Stimulated activated CD4-positive, alpha-beta T cell treated with anti-CD3 and anti-CD28 coated beads, Interleukin-4, amount 100 ng/mL, for 1 hour (primary cell): ENCODE measurements at regions not wholly inside any gene's neighbourhood (a gene's known extent, or its start where the extent isn't known, plus 50 kb on each side); places are given as distances from the start of the nearest gene placed in this dataset.
"Not testable (repeated sequence)": the region's sequence is repeated elsewhere in the genome, so short reads cannot be mapped to it uniquely, and the experiment has no call there.

Source experiments
- DNase-seq: peaks from one replicate; pipeline ENCODE4 v3.0.0-alpha.2; 2020

DNA sequence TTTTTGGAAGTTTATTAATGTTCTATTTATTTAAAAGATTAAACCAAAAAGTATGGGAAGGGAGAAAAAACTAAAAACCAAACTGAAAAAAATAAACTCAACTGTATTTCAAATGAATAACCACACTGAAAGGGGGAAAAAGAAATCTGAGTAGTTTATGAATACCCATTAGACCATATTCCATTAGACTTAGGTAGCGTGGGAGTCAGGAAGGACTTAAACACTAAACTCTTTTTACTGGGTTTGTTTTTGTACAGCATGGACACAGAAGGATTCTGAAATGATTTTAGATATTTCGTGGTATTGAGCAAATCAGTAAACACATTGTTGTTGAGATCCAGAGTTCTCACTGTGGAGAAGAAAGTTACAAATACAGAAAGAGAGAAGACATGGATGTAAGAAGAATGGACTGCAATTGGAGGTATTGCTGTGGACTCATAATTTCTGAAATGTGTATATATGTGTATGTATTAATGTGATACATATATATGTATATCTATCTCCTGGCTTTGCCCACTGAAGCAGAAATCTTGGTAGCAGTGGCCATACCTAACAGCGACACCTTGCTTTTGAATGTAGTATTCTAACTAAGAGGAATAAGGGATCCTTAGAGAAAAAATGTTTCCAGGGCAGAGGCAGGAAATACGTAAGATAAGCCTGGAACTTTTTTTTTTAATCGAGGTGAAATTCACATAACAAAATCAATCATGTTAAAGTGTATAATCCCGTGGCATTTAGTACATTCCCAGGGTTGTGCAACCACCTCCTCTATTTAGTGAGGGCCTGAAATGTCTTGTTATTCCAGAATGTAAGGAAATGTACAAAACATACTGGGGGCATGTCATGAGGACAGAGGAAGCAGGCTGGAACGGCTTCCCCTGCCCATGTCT, 228.8 kb downstream of the SMARCA2 start:
- DNase-seq: no peak

DNA sequence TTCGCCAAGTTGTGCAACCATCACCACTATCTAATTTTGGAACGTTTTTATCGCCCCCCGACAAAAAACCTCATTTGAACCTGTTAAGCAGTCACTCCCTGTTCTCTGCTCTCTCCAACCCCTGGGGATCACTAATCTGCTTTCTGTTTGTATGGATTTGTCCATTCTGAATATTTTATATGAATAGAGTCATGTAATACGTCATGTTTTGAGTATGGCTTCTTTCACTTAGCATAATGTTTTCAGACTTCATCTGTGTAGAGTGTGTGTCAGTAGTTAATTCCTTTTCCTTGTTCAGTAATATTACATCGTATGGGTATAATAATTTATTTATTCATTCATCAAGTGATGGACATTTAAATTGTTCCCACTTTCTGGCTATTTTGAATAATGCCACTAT, 232.2 kb downstream of the SMARCA2 start:
- DNase-seq: no peak

DNA sequence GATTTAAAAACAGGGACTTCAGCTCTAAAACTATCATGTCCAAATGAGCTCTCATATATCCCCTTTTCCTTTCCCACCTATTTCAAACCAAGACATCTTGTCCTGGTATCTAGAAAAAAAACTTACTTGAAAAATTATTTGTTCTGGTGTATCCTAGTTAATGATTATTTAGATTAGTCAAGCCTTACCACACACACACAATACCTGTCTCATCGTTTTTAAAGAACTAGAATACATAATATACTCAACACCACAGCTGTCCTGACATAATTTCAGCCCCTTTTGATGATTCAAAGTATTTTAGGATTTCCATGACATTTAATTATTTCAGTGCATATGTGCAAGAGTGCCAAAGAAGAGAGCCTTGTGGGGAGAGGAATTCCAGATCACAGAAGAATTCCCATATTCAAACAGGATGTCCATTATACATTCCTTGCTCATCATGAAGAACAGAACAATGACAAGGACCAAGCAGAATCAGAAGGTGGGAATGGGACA, 233.7 kb downstream of the SMARCA2 start:
- DNase-seq: no peak

DNA sequence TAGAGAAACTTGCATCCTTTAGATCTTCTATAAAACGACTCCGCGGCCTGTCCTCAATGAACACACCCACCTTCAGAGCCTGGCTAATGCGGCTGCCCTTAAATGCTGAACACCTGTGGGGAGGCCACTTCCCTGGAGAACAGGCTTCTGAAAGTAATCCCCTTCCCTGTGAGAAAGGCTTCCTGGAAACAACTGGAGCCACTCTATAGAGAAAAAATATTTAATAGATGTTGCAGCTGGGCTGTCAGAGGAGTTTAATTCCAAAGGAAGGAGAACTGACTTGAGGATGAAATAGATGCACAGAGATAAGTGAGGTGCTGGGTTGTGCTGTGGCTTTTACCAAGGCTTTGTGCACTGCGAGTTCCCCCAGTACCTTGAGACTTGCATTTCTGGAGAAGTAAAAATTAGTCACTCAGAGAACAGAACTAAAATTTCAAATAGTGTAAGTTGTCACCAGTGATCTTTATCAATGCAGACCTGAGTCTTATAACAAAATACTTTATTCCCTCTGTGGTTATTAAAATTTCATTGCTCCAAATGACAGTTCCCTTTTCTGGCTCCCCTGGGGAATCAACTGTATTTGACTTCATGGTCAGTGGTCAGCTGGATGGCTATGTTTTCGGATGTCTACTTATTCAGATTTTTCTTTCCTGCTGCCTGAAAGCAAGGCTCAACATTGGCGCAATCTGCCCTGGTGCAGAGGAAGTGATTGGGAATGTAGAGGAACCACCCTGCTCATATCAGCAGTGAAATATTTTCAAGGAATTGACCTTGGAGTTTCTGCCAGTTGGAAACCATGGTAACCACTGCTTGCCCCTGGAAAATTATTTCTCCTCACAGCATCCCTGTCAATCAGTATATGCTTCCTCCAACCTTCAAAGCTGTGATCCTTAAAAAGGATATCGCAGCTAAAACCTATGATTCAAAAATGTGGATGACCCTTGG, 238.8 kb downstream of the SMARCA2 start:
- DNase-seq: no peak

DNA sequence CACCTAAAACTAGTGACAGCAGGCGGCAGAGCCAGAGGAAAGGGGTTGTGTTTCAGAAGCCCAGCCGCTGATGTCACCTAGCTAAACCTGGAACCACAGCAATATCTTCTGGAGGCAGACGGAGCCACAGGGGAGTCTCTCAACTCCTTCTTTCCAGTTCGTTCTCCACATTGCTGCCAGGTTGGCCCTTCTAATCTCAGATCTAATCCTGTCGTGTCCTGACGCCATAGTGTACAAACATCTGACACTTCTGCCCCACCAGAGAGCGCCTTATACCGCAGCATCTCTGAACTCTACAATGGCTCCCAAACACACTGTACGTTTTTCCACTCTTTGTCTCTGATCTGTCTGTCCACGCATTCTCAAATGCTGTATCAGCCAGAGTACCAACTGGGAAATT, 240.0 kb downstream of the SMARCA2 start:
- no peak for DNase-seq

DNA sequence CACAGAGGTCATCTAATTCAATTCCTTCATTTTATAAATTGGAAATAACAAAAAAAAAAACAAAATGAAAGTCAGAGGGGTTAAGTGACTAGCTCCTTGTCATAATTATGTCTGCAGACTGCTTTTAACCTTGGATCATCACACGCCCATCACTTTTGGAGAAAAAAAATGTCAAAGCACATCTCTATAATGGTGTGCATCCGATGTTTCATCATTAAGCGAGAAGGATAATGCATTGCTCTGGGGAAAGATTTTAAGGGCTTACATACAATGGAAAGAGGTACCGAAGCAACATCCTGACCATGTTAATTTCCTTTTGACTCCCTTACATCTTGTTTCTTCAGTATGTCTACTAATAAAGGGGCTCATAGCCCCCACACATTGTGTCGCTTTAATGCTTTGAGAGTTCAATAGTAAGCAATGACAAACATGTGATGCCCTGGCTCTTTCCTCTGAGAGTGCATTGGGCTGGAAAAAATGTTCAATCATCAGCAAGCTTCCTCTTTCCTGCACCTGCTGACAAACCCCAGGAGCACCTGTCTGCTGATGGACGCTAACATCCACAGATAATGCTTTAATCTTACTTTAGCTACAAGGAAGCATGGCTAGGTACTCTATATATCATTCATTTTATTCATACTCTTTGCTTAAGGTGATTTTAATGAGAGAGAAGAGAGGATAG, 242.2 kb downstream of the SMARCA2 start:
- DNase-seq: no peak

DNA sequence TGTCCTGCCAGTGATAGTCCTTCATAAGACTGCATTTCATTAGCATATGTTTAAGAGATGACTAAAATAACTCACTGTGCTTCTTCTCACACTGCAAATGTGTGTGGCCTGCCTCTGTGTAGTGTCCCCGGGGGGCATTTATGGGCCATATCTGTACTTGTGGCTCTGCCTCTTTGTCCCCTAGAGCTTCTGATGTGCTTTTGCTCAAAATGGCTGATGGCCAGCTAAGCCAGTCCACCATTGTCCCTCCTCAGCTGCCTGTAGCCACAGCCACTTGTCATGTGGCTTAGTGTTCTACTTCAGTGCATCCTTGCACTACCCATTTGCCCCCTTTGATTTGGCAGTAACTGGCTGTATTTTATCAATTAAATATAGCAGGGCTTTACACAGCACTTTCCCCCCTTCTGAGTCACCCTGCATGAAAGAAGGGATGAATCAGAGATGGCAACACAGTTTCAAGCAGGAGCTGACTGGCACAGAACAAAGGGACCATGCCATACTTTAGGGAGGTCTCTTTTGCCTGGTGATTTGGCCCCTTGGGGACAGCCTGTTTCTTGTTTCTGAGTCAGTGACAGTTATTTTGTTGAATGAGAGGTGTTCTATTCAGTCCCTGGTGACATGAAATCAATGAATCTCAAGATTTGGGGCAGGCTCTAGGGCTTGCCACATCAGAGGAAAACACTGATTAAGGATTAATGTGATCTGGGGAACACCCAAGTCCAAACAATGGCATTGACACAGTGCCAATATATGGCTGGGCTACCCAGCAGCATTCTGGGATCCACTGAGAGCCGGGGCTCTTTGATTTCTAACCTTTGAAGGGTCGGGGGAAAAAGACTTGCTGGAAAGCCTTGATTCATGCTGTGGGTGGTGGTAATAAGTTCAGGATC, 245.5 kb downstream of the SMARCA2 start:
- no peak for DNase-seq

DNA sequence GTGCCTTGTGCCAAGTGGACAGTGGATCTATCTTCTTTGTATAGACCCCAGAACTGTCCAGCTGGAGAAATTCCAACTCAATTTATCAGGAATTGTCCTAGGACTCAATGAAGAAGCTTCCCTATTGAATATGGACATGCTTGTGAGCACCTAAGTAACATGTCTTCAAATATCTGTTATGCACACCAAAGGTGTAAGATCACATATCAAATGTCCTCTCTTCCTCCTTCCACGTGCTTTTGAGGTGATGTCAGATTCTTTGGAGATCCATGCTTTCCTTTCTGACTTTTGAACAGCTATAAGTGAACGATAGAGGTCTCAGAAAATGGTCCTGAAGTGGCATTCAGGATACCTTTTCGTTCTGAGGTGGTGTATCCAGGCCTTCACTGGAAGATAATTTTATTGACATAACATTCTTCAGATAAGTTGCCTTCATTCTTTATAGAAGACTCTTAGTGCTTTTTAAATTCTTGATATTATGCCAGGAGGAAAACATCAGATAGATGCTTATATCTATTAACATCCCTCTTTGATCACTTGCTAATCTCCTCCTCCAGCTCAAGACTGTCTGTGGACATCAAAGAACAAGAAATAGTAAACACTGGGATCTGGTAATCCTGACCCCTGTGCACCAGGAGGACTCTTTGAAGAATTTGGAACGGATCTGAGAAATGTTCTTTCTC, 246.4 kb downstream of the SMARCA2 start:
- DNase-seq: no peak

DNA sequence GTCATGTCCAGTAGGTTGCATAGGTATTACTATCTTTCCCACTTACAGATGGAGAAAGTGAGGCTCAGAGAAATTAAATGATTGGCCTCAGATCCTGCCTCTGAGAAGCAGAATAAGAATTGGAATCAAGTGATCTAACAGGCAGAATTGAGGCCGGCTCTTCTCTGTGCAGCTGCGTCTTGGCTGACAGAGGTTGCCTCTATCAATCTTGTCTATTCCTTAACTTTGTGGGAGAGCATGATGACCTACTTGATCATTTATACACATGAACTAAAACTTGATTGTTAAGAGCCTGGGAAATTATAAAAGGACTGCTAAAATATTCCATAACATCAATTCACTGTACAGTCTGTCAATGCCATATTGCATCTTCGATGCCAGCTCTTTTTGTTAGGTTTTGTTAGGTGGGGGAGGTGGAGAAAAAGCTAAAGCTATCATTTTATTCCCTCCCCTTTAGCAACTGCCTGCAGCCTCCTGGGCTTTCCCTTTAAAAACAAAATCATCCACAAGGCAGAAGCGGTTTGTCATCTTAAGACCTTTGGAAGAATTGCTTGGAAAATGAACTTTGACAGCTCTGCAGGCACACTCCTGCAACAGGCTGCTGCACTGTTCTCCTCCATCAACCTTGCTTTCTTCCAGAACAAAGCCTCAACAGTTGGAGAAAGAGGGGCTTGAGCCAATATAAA, 247.4 kb downstream of the SMARCA2 start:
- DNase-seq: no peak

DNA sequence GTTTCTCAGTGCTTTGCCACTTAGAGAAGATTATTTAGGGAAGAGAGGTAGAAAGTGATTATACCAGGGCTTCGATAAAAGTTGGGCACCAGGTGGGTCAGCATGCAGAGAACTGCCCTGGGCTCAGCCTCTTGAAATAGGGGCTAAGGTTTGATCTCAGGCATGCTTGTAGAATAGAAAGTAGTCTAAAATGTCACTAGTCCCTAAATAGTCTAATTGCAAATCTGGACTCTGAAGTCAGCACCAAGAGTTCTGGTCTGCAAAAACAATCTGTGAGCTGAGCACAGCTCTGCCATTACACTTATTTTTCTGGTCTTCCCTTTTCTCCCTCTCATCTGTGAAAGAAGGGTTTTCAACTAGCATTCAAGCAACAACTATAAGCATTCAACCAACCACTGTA, 248.0 kb downstream of the SMARCA2 start:
- no peak for DNase-seq

DNA sequence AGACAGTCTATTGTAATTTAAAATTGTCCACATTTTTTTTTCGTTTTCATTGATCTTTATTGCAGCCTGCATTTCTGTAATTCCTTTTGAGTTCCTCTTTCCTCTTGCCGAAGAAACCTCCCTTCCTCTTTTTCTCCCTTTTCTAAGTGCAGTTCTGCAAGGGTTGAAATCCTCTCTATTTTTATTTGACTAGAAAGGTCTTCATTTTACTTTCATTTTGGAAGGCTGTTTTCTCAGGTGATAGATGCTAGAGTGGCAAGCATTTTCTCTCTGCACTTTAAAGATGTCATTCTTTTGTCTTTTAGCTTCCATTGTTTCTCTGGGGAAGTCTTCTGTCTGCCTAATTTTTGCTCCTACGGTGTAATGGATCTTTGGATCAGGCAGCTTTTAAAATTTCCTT, 248.5 kb downstream of the SMARCA2 start:
- no peak for DNase-seq

DNA sequence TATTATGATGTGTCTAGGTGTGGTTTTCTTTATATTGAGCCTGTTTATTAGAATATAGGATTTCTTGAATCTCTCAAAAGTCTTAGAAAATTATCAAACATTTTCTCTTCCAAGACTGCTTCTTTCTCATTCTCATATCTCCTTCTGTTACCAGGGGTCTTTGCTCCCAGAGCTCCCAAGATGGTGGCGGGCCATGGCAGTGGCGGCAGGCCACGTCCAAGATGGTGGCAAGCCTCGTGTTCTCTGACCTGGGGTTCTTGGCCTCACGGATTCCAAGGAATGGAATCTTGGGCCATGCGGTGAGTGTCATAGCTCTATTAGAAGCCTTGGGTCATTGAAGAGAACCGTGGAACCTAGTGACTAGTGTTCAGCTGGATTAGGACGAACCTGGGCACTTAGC, 248.9 kb downstream of the SMARCA2 start:
- DNase-seq: no peak

DNA sequence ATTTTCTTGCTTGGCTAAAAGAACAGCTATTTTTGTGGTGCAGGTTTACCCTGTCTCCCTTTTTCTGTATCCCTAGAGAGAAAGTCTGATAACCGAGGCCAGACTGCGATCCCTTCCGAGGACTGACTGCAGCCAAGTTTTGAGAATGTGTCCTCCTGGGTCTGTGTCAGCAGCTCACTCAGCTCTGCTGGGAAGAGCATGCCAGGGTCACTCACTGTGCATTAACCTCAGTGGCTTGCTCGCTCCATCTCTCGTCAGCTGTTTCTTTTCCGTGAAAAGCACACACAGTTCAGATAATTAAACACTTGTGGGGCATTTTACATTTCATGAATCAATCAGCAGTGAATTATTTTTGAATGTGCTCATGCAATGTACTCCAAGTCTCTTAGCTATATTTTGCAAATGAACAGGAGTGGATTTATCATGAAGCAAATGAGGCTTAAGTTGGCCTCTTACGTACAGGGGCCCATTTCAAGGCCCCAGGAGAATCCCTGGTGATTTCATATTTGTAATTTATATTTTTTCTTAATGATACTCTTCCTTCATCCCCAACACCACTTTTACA, 252.1 kb downstream of the SMARCA2 start:
- no peak for DNase-seq

DNA sequence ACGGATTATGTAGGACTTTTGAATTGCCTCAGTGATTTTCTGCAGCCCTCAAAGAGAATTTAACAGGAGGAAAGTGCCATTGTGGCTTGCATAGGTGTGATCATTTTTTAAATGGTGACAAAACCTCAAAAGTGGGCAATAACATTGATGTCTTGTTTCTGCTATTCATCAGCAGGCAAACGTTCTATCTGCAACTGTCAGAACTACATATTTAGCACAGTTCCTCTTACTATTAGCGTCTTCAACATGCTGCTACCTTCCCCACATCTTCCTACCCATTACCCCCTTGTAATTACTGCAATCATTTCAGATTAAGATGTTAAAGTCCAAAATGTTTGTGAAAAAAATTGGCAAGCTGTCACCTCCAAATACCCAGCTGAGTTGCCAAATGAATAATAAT, 254.6 kb downstream of the SMARCA2 start:
- no peak for DNase-seq

DNA sequence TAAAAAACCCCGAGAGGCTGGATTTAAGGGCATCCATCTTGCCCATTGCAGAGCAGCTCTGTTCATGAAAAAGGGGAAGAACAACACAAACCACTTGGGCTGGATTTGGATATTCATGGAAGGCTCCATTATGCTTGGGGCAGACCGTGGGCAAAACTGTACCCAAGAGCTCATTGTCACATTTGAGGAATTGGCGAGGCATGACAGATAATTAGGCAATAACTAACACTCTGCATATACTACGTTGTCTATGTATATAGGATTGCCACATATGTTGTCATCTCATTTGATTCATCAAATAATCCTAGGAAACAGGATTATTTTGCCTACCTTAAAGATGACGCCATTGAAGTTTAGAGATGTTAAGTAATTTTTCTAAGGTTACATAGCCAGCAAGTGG, 255.4 kb downstream of the SMARCA2 start:
- DNase-seq: no peak

DNA sequence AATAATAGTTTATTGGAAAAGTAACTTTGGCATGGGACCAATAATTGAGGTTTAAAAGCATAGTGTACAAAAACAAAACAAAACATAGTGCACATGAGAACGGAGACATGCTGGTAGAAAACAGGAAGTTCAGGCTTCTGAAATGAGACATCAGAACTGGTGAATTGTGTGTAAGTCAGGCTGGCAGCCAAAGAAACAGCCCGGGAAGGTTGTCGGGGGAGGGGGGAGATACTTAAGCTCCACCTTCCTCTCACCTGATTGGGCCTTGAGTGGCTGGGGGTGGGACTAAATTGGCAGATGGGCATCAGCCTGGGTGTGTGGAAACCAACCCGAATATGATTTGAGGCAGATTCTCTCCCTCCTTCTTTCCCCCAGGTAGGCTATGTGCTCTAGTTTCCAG, 256.3 kb downstream of the SMARCA2 start:
- no peak for DNase-seq

DNA sequence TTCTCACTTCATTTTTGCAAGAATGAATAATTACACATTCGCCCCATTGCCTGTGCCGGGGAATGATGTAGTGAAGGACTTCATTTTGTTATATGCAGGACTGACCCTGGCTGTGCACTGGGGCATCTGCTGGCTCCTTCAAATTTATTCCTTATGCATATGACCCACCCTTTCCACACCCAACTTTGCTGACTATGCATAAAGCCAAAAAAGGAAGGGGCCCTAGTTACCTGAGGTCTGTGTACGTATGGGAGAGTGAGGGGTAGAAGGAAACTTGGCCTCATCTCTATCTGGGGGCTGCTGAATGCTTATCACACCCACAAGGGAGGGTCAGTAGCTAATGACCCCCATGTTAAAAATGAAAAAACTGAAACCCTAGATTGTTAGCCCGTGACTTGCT, 259.6 kb downstream of the SMARCA2 start:
- DNase-seq: no peak

DNA sequence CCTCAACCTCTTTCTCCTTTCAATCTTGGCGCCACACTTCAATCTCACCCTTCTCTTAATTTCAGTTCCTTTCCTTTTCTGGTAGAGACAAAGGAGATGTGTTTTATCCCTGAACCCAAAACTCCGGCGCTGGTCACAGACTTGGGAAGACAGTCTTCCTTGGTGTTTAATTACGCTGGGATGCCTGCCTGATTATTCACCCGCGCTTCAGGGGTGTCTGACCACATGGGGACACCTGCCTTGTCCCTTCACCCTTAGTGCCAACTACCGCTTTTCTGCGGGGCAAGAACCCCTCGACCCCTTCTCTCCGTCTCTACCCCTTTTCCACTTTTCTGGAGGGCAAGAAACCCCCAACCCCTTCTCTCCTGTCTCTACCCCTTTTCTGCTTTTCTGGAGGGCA, 261.1 kb downstream of the SMARCA2 start:
- no peak for DNase-seq

DNA sequence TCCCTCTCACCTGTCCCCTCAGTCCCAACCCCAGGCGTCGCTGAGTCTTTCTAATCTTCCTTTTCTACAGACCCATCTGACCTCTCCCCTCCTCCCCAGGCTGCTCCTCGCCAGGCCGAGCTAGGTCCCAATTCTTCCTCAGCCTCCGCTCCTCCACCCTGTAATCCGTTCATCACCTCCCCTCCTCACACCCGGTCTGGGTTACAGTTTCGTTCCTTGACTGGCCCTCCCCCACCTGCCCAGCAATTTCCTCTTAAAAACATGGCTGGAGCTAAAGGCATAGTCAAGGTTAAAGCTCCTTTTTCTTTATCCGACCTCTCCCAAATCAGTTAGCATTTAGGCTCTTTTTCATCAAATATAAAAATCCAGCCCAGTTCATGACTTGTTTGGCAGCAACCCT, 262.0 kb downstream of the SMARCA2 start:
- DNase-seq: not testable (repeated sequence)

DNA sequence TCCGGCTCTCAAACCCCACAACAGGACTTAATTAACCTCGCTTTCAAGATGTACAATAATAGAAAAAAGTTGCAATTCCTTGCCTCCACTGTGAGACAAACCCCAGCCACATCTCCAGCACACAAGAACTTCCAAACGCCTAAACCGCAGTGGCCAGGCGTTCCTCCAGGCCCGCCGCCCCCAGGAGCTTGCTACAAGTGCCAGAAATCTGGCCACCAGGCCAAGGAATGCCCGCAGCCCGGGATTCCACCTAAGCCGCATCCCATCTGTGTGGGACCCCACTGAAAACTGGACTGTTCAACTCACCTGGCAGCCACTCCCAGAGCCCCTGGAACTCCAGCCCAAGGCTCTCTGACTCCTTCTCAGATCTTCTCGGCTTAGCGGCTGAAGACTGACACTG, 262.5 kb downstream of the SMARCA2 start:
- DNase-seq: not testable (repeated sequence)
